Common myeloid progenitor, CD34-positive (primary cell): ENCODE measurements at regions not wholly inside any gene's neighbourhood (a gene's known extent, or its start where the extent isn't known, plus 50 kb on each side); places are given as distances from the start of the nearest gene placed in this dataset.
"Not testable (repeated sequence)": the region's sequence is repeated elsewhere in the genome, so short reads cannot be mapped to it uniquely, and the experiment has no call there.

Source experiments
- CTCF ChIA-PET: fragments of 350-600 bp; sonication (Branson Sonifier 250); formaldehyde crosslinking; loops from one replicate; lab custom pipeline; 2021; ENCODE audit warnings: antibody characterized with exemption; lab: Charles Lee
- POLR2A ChIA-PET: fragments of 350-600 bp; sonication (Branson Sonifier 250); formaldehyde crosslinking; loops from one replicate; lab custom pipeline; 2021; ENCODE audit warnings: antibody characterized with exemption; lab: Charles Lee
- DNase-seq, 3 donors: peaks; one replicate each; pipeline versions ENCODE4 v3.0.0 to v3.0.0-alpha.2; 2013
- H3K27ac ChIP-seq, 2 experiments: 1 replicate in 1 of 2; 2 replicates in 1 of 2; pipeline ENCODE4 v1.7.0; 2013; ENCODE audit warnings: inconsistent platforms in 2 of 2, low read length in 2 of 2, mild to moderate bottlenecking in 2 of 2, low read depth in 1 of 2, moderate library complexity in 1 of 2; ENCODE audit not compliant: severe bottlenecking in 2 of 2, insufficient read depth in 1 of 2, poor library complexity in 1 of 2
- H3K27me3 ChIP-seq, 5 experiments: replicated peaks in 2 of 5; 1 replicate in 3 of 5; 2 replicates in 2 of 5; pipeline versions ENCODE4 v1.6.1 to v1.7.0; 2013; ENCODE audit warnings: low read length in 4 of 5, mild to moderate bottlenecking in 2 of 5, moderate library complexity in 2 of 5, inconsistent platforms in 1 of 5; ENCODE audit not compliant: insufficient read depth in 5 of 5, control insufficient read depth in 4 of 5
- H3K36me3 ChIP-seq, 4 experiments: 1 replicate in 2 of 4; 2 replicates in 2 of 4; pipeline versions ENCODE4 v1.6.1 to v1.7.0; 2013; ENCODE audit warnings: low read length in 3 of 4, control low read depth in 1 of 4, mild to moderate bottlenecking in 1 of 4; ENCODE audit not compliant: control insufficient read depth in 4 of 4, insufficient read depth in 4 of 4
- H3K4me1 ChIP-seq, 4 experiments: 1 replicate in 3 of 4; 2 replicates in 1 of 4; pipeline versions ENCODE4 v1.6.1 to v1.7.1; 2013; ENCODE audit warnings: low read length in 3 of 4, mild to moderate bottlenecking in 3 of 4, control low read depth in 1 of 4, inconsistent platforms in 1 of 4, moderate library complexity in 1 of 4; ENCODE audit not compliant: control insufficient read depth in 4 of 4, insufficient read depth in 4 of 4; ENCODE audit errors: control extremely low read depth in 1 of 4
- H3K4me3 ChIP-seq, 7 experiments: 1 replicate in 4 of 7; 2 replicates in 3 of 7; pipeline versions ENCODE4 v1.5.1 to v1.7.0; 2013; ENCODE audit warnings: mild to moderate bottlenecking in 7 of 7, low read length in 6 of 7, moderate library complexity in 6 of 7, inconsistent platforms in 2 of 7, low read depth in 2 of 7, control low read depth in 1 of 7; ENCODE audit not compliant: insufficient read depth in 4 of 7, control insufficient read depth in 1 of 7; ENCODE audit errors: extremely low read depth in 1 of 7
- H3K9me3 ChIP-seq, 5 experiments: 1 replicate in 4 of 5; 2 replicates in 1 of 5; pipeline versions ENCODE4 v1.6.1 to v1.7.1; 2013; ENCODE audit warnings: low read length in 4 of 5, mild to moderate bottlenecking in 2 of 5, inconsistent platforms in 1 of 5, low read depth in 1 of 5, moderate library complexity in 1 of 5; ENCODE audit not compliant: control insufficient read depth in 4 of 5, insufficient read depth in 2 of 5; ENCODE audit errors: control extremely low read depth in 1 of 5
- WGBS: methylation state at CpG from one replicate; pipeline ENCODE4 v1.1.5; 2013; ENCODE audit not compliant: insufficient coverage; 5-methylcytosine and 5-hydroxymethylcytosine counted together

DNA sequence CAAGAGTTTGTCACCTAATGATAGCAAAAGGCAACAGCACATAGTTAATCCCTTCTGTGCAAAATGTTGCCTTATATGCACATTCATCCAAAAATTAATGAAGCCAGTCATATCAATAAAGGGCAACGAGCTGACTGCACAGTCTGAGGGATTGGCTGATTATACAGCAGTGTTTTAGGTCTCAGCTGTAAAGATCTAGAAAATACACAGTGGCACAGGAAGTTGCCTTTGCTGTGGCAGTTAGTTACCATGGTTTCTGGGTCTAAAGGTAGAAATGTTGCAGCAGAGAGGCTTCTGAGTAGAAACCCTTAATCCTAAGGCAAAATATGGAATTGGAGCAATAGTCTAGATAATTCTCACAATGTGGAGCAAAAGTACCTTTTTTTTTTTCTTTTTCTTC lies 89.7 kb downstream of the SMPDL3A start:
- H3K27ac ChIP-seq = no peak overlapping the region

DNA sequence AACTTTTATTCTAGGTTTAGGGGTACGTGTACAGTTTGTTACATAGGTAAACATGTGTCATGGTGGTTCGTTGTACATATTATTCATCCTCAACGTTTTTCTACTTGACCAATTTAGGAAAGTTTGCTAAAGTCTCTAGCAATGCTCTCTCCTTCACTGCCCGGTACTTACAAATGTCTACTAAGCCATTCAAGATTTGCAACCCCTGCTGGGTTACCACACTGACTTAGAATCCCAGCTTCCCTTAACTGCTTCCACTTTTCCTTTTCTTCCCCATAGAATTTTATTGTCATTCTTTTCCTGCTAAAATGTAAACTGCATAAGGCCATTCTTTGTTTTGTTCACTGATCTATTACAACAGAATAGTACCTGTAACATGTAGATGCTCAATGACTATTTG lies 97.4 kb downstream of the SMPDL3A start:
- Histone ChIP-seq H3K4me1 (no peaks in the 10 kb centered on the region), H3K27me3 (no peaks in the 10 kb centered on the region), H3K9me3 (peaks cover 0 to 2% (median 0%) of the 10 kb centered on the region in 5 experiments), H3K36me3 (no peaks in the 10 kb centered on the region), H3K27ac (no peak overlapping the region), H3K4me3 (no peak overlapping the region)
- CTCF ChIA-PET = no interaction called here
- POLR2A ChIA-PET = no interaction called here
- 64% methylated on average over 2 of the region's 4 CpGs for WGBS
- no peak for DNase-seq

More for the DNA sequence above, 89.7 kb downstream of the SMPDL3A start:
- Histone ChIP-seq H3K9me3 (no peaks in the 10 kb centered on the region), H3K4me3 (no peak overlapping the region), H3K4me1 (peaks cover 0 to 6% (median 0%) of the 10 kb centered on the region in 4 experiments), H3K27me3 (no peaks in the 10 kb centered on the region), H3K36me3 (no peaks in the 10 kb centered on the region)
- WGBS = no CpG with 5 or more reads among the region's 1 CpG
- POLR2A ChIA-PET = no interaction called here
- CTCF ChIA-PET = interaction anchor here (0.9 kb wide), 1 partner anchor 16 kb away, joined by 3 read pairs; no protein-coding TSS in a partner anchor
- DNase-seq = peak in 2 of 3 donors; percentile 24 to 50

- H3K9me3 ChIP-seq = peaks cover 0 to 2% (median 0%) of the 10 kb centered on the region in 5 experiments
- CTCF ChIA-PET = no interaction called here
- H3K4me3 ChIP-seq = no peak overlapping the region
- H3K36me3 ChIP-seq = no peaks in the 10 kb centered on the region
- H3K27me3 ChIP-seq = no peaks in the 10 kb centered on the region
- H3K27ac ChIP-seq = no peak overlapping the region
- POLR2A ChIA-PET = no interaction called here
- no peaks in the 10 kb centered on the region for H3K4me1 ChIP-seq
- no peak for DNase-seq
Observed at GRCh38 chr6:122887941-122888340, 98.9 kb downstream of the SMPDL3A start.

- H3K27ac ChIP-seq, H3K4me1 ChIP-seq, H3K4me3 ChIP-seq, CTCF ChIA-PET, H3K9me3 ChIP-seq, POLR2A ChIA-PET, H3K27me3 ChIP-seq, DNase-seq, H3K36me3 ChIP-seq: not testable (repeated sequence)
- WGBS = no CpG with 5 or more reads among the region's 1 CpG
Observed at GRCh38 chr6:122888680-122889079, 99.6 kb downstream of the SMPDL3A start.

DNA sequence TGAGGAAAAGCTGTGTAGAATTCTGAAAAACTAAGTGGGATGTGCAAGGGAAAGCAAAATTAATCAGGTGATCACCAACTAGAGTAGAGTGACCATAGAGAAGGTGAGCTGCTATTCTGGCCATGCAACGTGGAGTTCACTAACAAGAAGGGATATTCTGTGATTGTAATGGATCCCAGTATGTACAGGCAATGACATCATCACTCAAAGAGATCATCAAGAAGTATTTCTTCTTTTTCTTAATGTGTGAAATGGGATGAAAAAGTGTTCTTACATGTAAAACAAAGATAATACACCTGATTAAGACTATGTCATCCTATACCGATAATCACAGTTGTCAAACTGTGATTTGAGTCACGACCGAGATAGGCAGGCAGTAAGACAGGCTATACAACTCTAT lies 101.2 kb downstream of the SMPDL3A start:
- CTCF ChIA-PET = no interaction called here
- POLR2A ChIA-PET = no interaction called here
- H3K4me1 ChIP-seq = no peaks in the 10 kb centered on the region
- 83% methylated on average over 1 of the region's 4 CpGs for WGBS
- H3K36me3 ChIP-seq = no peaks in the 10 kb centered on the region
- H3K27ac ChIP-seq = no peak overlapping the region
- no peak for DNase-seq
- no peak overlapping the region for H3K4me3 ChIP-seq
- H3K27me3 ChIP-seq = no peaks in the 10 kb centered on the region
- H3K9me3 ChIP-seq = no peaks in the 10 kb centered on the region

GRCh38 chr6:122894791-122895190 lies 101.2 kb upstream of the CLVS2 start:
- ChIA-PET CTCF (interaction anchor here (0.9 to 1.3 kb wide), 2 partner anchors 16 to 77 kb away, joined by 3 read pairs; no protein-coding TSS in a partner anchor), POLR2A (no interaction called here)
- no peak overlapping the region for H3K27ac ChIP-seq
- no peaks in the 10 kb centered on the region for H3K27me3 ChIP-seq
- H3K9me3 ChIP-seq = no peaks in the 10 kb centered on the region
- H3K4me3 ChIP-seq = no peak overlapping the region
- no peaks in the 10 kb centered on the region for H3K4me1 ChIP-seq
- DNase-seq = no peak
- no peaks in the 10 kb centered on the region for H3K36me3 ChIP-seq

DNA sequence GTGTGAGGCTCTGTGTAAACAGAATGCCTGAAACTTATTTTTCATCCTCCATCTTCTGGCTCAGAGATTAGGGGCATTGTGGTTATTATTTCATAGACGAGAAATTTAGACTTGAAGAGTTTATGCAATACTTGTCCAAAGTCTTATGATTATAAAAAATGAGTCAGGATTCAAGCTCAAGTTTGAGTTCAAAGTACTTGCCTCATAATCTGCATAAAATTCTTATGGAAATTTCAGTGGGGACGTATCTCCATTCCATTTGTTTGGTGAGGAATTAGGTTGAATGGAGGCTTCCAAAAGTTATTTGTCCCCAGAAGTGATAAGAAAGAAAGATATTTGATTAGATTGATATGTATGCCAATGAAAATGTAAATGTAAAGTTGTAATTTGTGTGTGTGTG lies 93.7 kb upstream of the CLVS2 start:
- no peaks in the 10 kb centered on the region for H3K27me3 ChIP-seq
- ChIA-PET POLR2A (no interaction called here), CTCF (no interaction called here)
- 90% methylated on average over 2 of the region's 2 CpGs for WGBS
- no peaks in the 10 kb centered on the region for H3K9me3 ChIP-seq
- H3K27ac ChIP-seq = no peak overlapping the region
- no peaks in the 10 kb centered on the region for H3K36me3 ChIP-seq
- DNase-seq = no peak
- no peaks in the 10 kb centered on the region for H3K4me1 ChIP-seq
- no peak overlapping the region for H3K4me3 ChIP-seq
